NCI-H187 (cell line): ENCODE measurements at regions not wholly inside any gene's neighbourhood (a gene's known extent, or its start where the extent isn't known, plus 50 kb on each side); places are given as distances from the start of the nearest gene placed in this dataset.
"Not testable (repeated sequence)": the region's sequence is repeated elsewhere in the genome, so short reads cannot be mapped to it uniquely, and the experiment has no call there.

Experiments used
- DNase-seq, 2 experiments: peaks; one replicate each; lab custom pipeline; 2025; lab: John Stamatoyannopoulos, UW

- no peak for DNase-seq
These were observed 85.8 kb upstream of the COG2 start for GRCh38 chr1:230556453-230556852.

- no peak for DNase-seq
These were observed 86.5 kb upstream of the COG2 start for GRCh38 chr1:230555814-230556213.

DNA sequence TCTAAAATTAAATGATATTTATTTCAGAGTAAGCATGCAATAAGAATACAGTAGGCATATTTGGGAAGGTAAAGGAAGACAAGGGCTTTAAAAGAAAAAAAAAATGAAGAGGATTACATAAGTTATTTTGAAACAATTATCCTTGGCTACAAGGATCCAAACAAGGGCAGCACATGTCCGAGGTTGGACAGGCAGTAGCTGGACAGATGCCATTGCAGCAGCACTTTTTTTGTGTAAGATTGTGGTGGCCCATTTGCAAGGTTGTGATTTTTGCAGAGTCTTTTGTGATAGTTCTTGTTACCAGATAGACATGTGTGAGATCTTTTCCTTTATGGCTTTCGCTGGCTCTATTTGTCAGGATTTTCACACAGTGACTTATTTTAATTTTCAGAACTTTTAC is 89.4 kb upstream of the COG2 start:
- DNase-seq = no peak

DNA sequence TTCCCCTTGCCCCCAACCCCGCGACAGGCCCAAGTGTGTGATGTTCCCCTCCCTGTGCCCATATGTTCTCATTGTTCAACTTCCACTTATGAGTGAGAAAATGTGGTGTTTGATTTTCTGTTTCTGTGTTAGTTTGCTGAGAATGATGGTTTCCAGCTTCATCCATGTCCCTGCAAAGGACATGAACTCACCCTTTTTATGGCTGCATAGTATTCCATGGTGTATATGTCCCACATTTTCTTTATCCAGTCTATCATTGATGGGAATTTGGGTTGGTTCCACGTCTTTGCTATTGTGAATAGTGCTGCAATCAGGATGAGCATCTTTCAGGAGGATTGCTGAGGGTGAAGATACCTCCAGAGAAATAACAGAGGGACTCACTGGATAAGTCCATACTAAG is 91.3 kb upstream of the COG2 start:
- DNase-seq = not testable (repeated sequence)

GRCh38 chr1:230550428-230550827 is 91.9 kb upstream of the COG2 start:
- no peak for DNase-seq

GRCh38 chr1:230549625-230550024 is 92.7 kb upstream of the COG2 start:
- DNase-seq = no peak

GRCh38 chr1:230548997-230549396 is 93.3 kb upstream of the COG2 start:
- DNase-seq = no peak

DNA sequence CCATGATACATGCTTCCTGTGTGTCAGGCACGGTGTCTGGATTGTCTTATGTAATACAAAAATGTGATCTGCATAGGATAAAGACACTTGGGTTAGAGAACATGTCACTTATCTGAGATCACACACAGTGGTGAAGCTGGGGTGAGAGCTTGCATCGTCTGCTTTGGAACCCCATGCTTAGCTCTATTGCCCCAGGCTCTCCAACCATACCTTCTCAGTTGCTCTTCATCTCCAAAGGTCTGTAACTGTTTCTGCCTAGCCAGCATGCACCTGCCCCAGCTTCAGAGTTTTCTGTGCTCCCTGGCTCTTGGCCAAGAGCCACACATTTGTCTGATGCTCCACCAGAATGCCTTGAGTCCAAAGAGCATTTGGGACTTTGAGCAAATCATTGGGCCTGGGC is 93.9 kb upstream of the COG2 start:
- no peak for DNase-seq

- no peak for DNase-seq
These were observed 97.1 kb upstream of the COG2 start for GRCh38 chr1:230545181-230545580.

DNA sequence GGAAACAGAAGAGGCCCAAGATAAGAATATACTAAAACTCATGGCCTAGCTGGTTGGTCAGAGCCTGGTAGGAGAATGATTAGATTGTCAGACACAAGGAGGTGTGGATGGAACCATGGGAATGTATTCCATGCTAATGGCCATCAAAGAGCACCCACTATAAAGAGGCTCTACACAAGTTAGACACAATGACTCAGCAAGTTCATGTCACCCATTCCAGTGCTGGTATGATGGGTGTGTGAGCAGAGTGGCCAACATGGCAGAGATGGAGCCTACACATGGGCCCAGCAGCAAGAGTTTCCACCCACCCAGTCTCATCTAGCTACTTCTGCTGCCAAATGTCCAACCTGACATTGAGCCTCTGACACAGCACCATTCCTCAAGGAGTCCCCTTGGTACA is 97.5 kb upstream of the COG2 start:
- DNase-seq = no peak

DNA sequence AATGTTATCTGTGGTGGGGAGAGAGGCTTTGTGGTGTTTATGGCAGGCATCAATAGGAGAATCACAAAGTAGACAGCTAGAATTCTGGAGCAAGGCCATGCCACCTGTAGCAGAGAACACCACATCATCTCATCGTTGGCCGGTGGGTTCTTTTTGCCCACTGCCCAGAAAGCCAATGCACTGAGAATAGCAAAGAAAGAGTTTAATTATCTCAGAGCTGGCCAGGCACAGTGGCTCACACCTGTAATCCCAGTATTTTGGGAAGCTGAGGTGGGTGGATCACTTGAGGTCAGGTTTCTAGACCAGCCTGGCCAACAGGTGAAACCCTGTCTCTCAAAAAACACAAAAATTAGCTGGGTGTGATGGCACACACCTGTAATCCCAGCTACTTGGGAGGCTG is 99.2 kb upstream of the COG2 start:
- DNase-seq = no peak

GRCh38 chr1:230542681-230543080 is 99.6 kb upstream of the COG2 start:
- no peak for DNase-seq

DNA sequence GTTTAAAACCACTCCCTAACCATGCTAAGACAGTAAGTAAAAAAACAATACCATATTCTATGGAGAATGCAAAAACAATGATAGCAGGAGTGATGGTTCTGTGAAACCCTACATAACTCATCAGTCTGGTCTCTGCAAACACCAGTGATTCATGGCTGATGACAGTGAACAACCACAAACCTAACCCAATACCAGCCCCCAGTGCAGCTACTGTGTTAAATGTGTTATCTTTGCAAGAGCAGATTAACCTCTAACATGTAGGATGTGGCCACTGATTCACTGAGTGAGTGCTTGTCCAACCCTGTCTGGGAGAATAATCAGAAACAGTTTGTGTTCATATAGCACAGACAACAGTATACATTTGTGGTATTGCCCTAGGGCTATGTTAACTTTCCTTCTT is 100.2 kb upstream of the COG2 start:
- no peak for DNase-seq

DNA sequence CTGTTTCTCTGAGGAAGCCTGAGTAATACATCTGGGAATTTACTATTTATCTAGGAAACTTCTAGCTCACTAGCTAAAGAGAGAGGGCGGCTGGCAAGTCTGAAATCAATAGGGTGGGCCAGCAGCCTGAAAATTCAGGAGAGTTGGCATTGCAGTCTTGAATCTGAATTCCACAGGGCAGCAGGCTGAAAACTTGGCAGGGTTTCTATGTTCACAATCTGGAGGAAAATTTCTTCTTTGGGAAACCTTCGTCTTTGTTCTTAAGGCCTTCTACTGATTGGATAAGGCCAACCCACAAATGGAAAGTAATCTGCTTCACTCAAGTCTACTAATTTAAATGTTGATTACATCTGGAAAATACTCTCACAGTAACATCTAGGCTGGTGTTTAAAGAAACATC is 101.0 kb upstream of the COG2 start:
- no peak for DNase-seq

GRCh38 chr1:230540421-230541155 is 101.7 kb upstream of the COG2 start:
- DNase-seq = no peak

DNA sequence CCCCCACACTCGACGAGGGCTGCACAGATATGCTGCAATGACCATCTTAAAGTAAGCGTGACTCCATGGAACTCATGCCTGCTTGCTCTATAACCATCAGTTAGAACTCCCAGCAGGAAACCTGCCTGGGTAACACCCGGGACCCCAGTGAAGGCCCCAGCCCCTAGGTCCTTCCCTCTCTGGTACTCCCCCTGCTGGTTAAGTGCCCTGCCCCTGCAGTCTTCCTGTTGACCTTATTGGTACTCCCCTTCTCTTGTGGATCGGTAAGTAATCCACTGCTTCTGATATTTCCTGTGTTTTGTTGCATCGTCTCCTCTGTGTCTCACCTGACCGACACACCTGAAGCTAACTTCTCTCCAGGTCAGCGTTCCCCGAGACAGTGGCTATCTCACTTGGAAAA is 104.8 kb upstream of the COG2 start:
- DNase-seq = no peak

- no peak for DNase-seq
These were observed 105.6 kb upstream of the COG2 start for GRCh38 chr1:230536641-230537155.

- DNase-seq = no peak
These were observed 108.1 kb upstream of the COG2 start for GRCh38 chr1:230534224-230534623.

DNA sequence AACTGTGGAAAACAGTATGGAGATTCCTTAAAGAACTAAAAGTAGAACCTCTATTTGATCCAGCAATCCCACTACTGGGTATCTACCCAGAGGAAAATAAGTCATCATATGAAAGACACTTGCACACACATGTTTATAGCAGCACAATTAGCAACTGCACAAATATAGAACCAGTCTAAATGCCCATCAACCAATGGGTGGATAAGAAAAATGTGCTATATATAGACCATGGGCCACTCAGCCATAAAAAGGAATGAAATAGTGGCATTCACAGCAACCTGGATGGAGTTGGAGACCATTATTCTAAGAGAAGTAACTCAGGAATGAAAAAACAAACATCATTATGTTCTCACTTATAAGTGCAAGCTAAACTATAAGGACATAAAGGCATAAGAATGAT is 105.0 kb upstream of the PGBD5 start:
- no peak for DNase-seq

- DNase-seq = no peak
These were observed 93.1 kb upstream of the PGBD5 start for GRCh38 chr1:230519246-230519645.

GRCh38 chr1:230518511-230518910 is 92.4 kb upstream of the PGBD5 start:
- DNase-seq = no peak

- peak; percentile 11 to 14 for DNase-seq
These were observed 91.7 kb upstream of the PGBD5 start for GRCh38 chr1:230517786-230518185.

DNA sequence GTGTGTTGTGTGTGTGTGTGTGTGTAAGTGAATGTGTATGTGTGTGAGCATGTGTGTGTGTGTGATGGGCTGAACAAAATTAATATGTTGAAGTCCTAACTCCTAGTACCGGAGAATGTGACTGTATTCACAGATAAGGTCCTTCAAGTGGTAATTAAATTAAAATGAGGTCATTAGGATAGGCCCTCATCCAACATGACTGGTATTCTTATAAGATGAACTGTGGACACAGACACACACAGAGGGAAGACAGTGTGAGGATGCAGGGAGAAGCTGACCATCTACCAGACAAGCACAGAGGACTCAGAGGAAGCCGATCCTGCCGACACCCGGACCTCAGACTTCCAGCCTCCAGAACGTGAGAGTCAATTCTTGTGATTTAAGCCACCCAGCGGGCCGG is 91.2 kb upstream of the PGBD5 start:
- no peak for DNase-seq

DNA sequence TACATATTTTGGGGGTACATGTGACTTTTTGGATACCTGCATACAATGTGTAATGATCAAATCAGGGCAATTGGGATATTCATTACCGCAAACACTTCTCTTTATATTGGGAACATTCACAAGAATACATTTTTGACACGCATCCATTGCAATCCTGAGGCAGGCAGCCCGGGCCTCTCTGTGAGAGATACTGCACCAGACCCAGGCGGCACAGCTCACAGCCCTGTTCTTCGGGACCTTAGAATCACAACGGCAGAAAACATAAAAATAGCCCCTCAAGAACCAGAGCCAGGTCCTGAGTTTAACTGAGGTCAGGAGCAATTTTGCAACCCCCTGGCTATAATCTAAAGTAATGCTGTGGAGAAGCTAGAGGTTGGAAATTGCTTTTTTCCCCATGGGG is 90.8 kb upstream of the PGBD5 start:
- DNase-seq = no peak
